Lower leg skin (tissue), 3 donors: ENCODE measurements at regions not wholly inside any gene's neighbourhood (a gene's known extent, or its start where the extent isn't known, plus 50 kb on each side); places are given as distances from the start of the nearest gene placed in this dataset.

ENCODE experiments used
- CTCF ChIP-seq, 3 donors: fragments of 450-650 bp; IDR thresholded peaks; one replicate each; pipeline ENCODE4 v1.5.1; 2016; ENCODE audit warnings: antibody characterized with exemption in 3 of 3, mild to moderate bottlenecking in 3 of 3, moderate library complexity in 2 of 3
- POLR2A ChIP-seq, 2 donors: fragments of 450-650 bp; IDR thresholded peaks; one replicate each; pipeline ENCODE4 v1.6.1; 2016 to 2017; ENCODE audit warnings: antibody characterized with exemption in 2 of 2, mild to moderate bottlenecking in 1 of 2, moderate library complexity in 1 of 2

GRCh38 chr18:61194726-61195125 is 138.5 kb upstream of the CDH20 start:
- TF ChIP-seq CTCF (IDR thresholded peaks at IDR 0.05) (no peak), POLR2A (IDR thresholded peaks at IDR 0.05) (no peak)
